Activated gamma-delta T cell (primary cell): ENCODE measurements at regions not wholly inside any gene's neighbourhood (a gene's known extent, or its start where the extent isn't known, plus 50 kb on each side); places are given as distances from the start of the nearest gene placed in this dataset.

Experiments
- DNase-seq: peaks from one replicate; lab custom pipeline; 2025; lab: John Stamatoyannopoulos, UW

- no peak for DNase-seq
Observed at GRCh38 chr16:65910291-65910690, 456.2 kb upstream of the CDH5 start.

GRCh38 chr16:65909310-65910050 lies 457.0 kb upstream of the CDH5 start:
- DNase-seq = no peak

GRCh38 chr16:65908568-65908967 lies 457.9 kb upstream of the CDH5 start:
- no peak for DNase-seq

GRCh38 chr16:65905331-65905730 lies 461.2 kb upstream of the CDH5 start:
- DNase-seq = no peak

GRCh38 chr16:65896448-65897153 lies 469.9 kb upstream of the CDH5 start:
- DNase-seq = no peak

GRCh38 chr16:65895906-65896305 lies 470.6 kb upstream of the CDH5 start:
- no peak for DNase-seq

- DNase-seq = no peak
Observed at GRCh38 chr16:65895486-65895885, 471.0 kb upstream of the CDH5 start.

- DNase-seq = no peak
Observed at GRCh38 chr16:65890203-65890602, 476.3 kb upstream of the CDH5 start.

- DNase-seq = no peak
Observed at GRCh38 chr16:65889533-65889966, 476.9 kb upstream of the CDH5 start.

GRCh38 chr16:65888201-65888600 lies 478.3 kb upstream of the CDH5 start:
- DNase-seq = no peak

- DNase-seq = no peak
Observed at GRCh38 chr16:65884018-65884417, 482.5 kb upstream of the CDH5 start.

GRCh38 chr16:65878347-65878746 lies 488.1 kb upstream of the CDH5 start:
- DNase-seq = no peak

- DNase-seq = no peak
Observed at GRCh38 chr16:65876624-65877023, 489.9 kb upstream of the CDH5 start.

GRCh38 chr16:65876056-65876408 lies 490.5 kb upstream of the CDH5 start:
- no peak for DNase-seq

- DNase-seq = no peak
Observed at GRCh38 chr16:65875381-65876055, 491.0 kb upstream of the CDH5 start.

GRCh38 chr16:65869261-65869660 lies 497.2 kb upstream of the CDH5 start:
- no peak for DNase-seq

- no peak for DNase-seq
Observed at GRCh38 chr16:65867276-65867960, 499.1 kb upstream of the CDH5 start.

- DNase-seq = no peak
Observed at GRCh38 chr16:65863236-65863635, 503.3 kb upstream of the CDH5 start.

GRCh38 chr16:65861131-65861731 lies 505.3 kb upstream of the CDH5 start:
- no peak for DNase-seq

- DNase-seq = no peak
Observed at GRCh38 chr16:65855171-65856145, 511.0 kb upstream of the CDH5 start.

- no peak for DNase-seq
Observed at GRCh38 chr16:65846210-65846602, 520.3 kb upstream of the CDH5 start.
